ENCODE measurements at regions not wholly inside any gene's neighbourhood (a gene's known extent, or its start where the extent isn't known, plus 50 kb on each side); places are given as distances from the start of the nearest gene placed in this dataset.
"Not testable (repeated sequence)": the region's sequence is repeated elsewhere in the genome, so short reads cannot be mapped to it uniquely, and the experiment has no call there.

GRCh38 chr2:39865751-39866150, 86.7 kb upstream of the THUMPD2 start:
- H3K4me3 Mint-ChIP-seq: no peak overlapping the region
- peaks cover 27% of the 10 kb centered on the region for H3K9me3 Mint-ChIP-seq
- H3K4me1 Mint-ChIP-seq (ENCODE audit: low read depth): peaks cover 18% of the 10 kb centered on the region
- DNase-seq: no peak
- no peak overlapping the region for H3K27ac Mint-ChIP-seq
- no peaks in the 10 kb centered on the region for H3K27me3 Mint-ChIP-seq (ENCODE audit: insufficient read depth)
- H3K36me3 Mint-ChIP-seq (ENCODE audit: low read depth): peaks cover 20% of the 10 kb centered on the region
- TF ChIP-seq CTCF (IDR thresholded peaks at IDR 0.05): no peak

- H3K27ac Mint-ChIP-seq; H3K27me3 Mint-ChIP-seq (ENCODE audit: insufficient read depth); H3K4me3 Mint-ChIP-seq; H3K4me1 Mint-ChIP-seq (ENCODE audit: low read depth); DNase-seq: not testable (repeated sequence)
- peaks cover 20% of the 10 kb centered on the region for H3K36me3 Mint-ChIP-seq (ENCODE audit: low read depth)
- H3K9me3 Mint-ChIP-seq: peaks cover 27% of the 10 kb centered on the region
Measured at GRCh38 chr2:39863672-39864071, 84.6 kb upstream of the THUMPD2 start.

- DNase-seq: no peak
- Mint-ChIP-seq H3K9me3 (peaks cover 27% of the 10 kb centered on the region), H3K4me1 (ENCODE audit: low read depth) (no peaks in the 10 kb centered on the region), H3K27me3 (ENCODE audit: insufficient read depth) (no peaks in the 10 kb centered on the region), H3K36me3 (ENCODE audit: low read depth) (peaks cover 20% of the 10 kb centered on the region), H3K4me3 (no peak overlapping the region), H3K27ac (no peak overlapping the region)
- TF ChIP-seq CTCF (IDR thresholded peaks at IDR 0.05): no peak
Measured at GRCh38 chr2:39860538-39860937, 81.5 kb upstream of the THUMPD2 start.

- Mint-ChIP-seq H3K36me3 (ENCODE audit: low read depth) (peaks cover 9% of the 10 kb centered on the region), H3K4me1 (ENCODE audit: low read depth) (no peaks in the 10 kb centered on the region), H3K27ac (no peak overlapping the region), H3K4me3 (no peak overlapping the region), H3K27me3 (ENCODE audit: insufficient read depth) (no peaks in the 10 kb centered on the region), H3K9me3 (peaks cover 13% of the 10 kb centered on the region)
- TF ChIP-seq CTCF (IDR thresholded peaks at IDR 0.05): no peak
- DNase-seq: no peak
Measured at GRCh38 chr2:39858677-39859076, 79.6 kb upstream of the THUMPD2 start.

- no peak for TF ChIP-seq CTCF (IDR thresholded peaks at IDR 0.05)
- no peak overlapping the region for H3K4me3 Mint-ChIP-seq
- H3K9me3 Mint-ChIP-seq: no peaks in the 10 kb centered on the region
- peaks cover 21% of the 10 kb centered on the region for H3K4me1 Mint-ChIP-seq (ENCODE audit: low read depth)
- DNase-seq: no peak
- H3K36me3 Mint-ChIP-seq (ENCODE audit: low read depth): no peaks in the 10 kb centered on the region
- no peaks in the 10 kb centered on the region for H3K27me3 Mint-ChIP-seq (ENCODE audit: insufficient read depth)
- no peak overlapping the region for H3K27ac Mint-ChIP-seq
Measured at GRCh38 chr2:39855856-39856255, 76.8 kb upstream of the THUMPD2 start.

GRCh38 chr2:39854771-39855170, 75.7 kb upstream of the THUMPD2 start:
- no peak overlapping the region for H3K27ac Mint-ChIP-seq
- DNase-seq: no peak
- H3K27me3 Mint-ChIP-seq (ENCODE audit: insufficient read depth): no peaks in the 10 kb centered on the region
- peaks cover 23% of the 10 kb centered on the region for H3K4me1 Mint-ChIP-seq (ENCODE audit: low read depth)
- H3K36me3 Mint-ChIP-seq (ENCODE audit: low read depth): no peaks in the 10 kb centered on the region
- TF ChIP-seq CTCF (IDR thresholded peaks at IDR 0.05): no peak
- no peak overlapping the region for H3K4me3 Mint-ChIP-seq
- H3K9me3 Mint-ChIP-seq: no peaks in the 10 kb centered on the region
